GM12864 (cell line): ENCODE measurements at regions not wholly inside any gene's neighbourhood (a gene's known extent, or its start where the extent isn't known, plus 50 kb on each side); places are given as distances from the start of the nearest gene placed in this dataset.

ENCODE experiments used
- DNase-seq: peaks from one replicate; pipeline ENCODE4 v3.0.0-alpha.2; 2011; ENCODE audit warnings: low read depth
- H3K4me3 ChIP-seq: 2 replicates; pipeline ENCODE4 v1.5.1; 2011; ENCODE audit warnings: mild to moderate bottlenecking, low read depth, low read length, control low read depth
- CTCF ChIP-seq: IDR thresholded peaks from 2 replicates; pipeline ENCODE4 v1.5.1; 2011; ENCODE audit warnings: low read depth, mild to moderate bottlenecking, moderate library complexity, low read length, control low read depth, inconsistent platforms; ENCODE audit errors: missing control alignments

GRCh38 chr11:104259121-104259610, 95.2 kb upstream of the PDGFD start:
- no peak for DNase-seq
- no peak overlapping the region for H3K4me3 ChIP-seq
- TF ChIP-seq CTCF, result no peak

- H3K4me3 ChIP-seq, result no peak overlapping the region
- DNase-seq, result no peak
Observed at GRCh38 chr11:104256525-104256924, 92.6 kb upstream of the PDGFD start.

GRCh38 chr11:104254347-104254746, 90.4 kb upstream of the PDGFD start:
- no peak overlapping the region for H3K4me3 ChIP-seq
- TF ChIP-seq CTCF, result peak; percentile 81
- peak; percentile 7 for DNase-seq

More at GRCh38 chr11:104256525-104256924, 92.6 kb upstream of the PDGFD start:
- TF ChIP-seq CTCF, result no peak

- no peak for DNase-seq
- TF ChIP-seq CTCF, result no peak
Observed at GRCh38 chr11:104246590-104246989, 82.6 kb upstream of the PDGFD start.

GRCh38 chr11:104238916-104239315, 75.0 kb upstream of the PDGFD start:
- no peak for TF ChIP-seq CTCF
- H3K4me3 ChIP-seq, result no peak overlapping the region
- DNase-seq, result no peak

More at GRCh38 chr11:104246590-104246989, 82.6 kb upstream of the PDGFD start:
- no peak overlapping the region for H3K4me3 ChIP-seq

GRCh38 chr11:104225047-104225446, 61.1 kb upstream of the PDGFD start:
- TF ChIP-seq CTCF, result no peak
- no peak overlapping the region for H3K4me3 ChIP-seq

GRCh38 chr11:104222464-104222863, 58.5 kb upstream of the PDGFD start:
- no peak overlapping the region for H3K4me3 ChIP-seq
- no peak for TF ChIP-seq CTCF
- no peak for DNase-seq

More at GRCh38 chr11:104225047-104225446, 61.1 kb upstream of the PDGFD start:
- DNase-seq, result no peak
